Nucleus accumbens (tissue), 56 donors: ENCODE measurements at regions not wholly inside any gene's neighbourhood (a gene's known extent, or its start where the extent isn't known, plus 50 kb on each side); places are given as distances from the start of the nearest gene placed in this dataset.

Experiments
- DNase-seq, 56 donors: peaks; one replicate each; lab custom pipeline; 2025; lab: John Stamatoyannopoulos, UW

DNA sequence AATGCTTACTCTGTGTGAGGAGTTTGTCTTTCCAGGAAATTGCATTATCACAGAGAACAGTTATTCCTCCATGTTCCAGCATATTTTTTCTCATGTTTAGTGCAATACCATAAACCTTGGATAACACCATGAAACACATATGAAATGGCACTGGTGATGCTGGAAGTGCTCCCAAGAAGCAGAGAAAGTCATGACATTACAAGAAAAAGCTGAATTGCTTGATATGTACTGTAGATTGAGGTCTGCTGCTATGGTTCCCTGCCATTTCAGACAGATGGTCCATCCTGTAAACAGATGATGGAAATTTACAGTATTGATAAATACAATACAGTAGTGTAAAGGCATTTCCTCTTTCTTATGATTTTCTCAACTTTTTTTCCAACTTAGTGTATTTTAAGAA lies 422.1 kb downstream of the LRRIQ3 start:
- no peak for DNase-seq

DNA sequence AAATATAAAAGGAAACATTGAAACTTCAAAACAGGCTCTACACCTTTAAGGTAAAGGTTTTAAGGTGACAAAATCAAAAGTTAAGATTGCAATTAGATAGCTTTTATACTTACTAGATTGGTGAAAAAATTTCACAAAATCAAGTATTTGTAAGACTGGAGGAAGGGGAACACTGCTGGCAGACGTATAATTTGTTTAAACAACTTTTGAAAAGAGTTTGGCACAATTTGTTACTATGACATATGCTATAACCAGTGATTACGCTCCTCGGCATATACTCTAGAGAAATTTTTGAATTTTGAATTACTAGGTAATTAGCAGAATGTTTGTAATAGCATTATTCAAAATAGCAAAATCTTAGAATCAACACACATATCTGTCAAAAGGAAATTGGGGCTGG lies 425.0 kb downstream of the LRRIQ3 start:
- no peak for DNase-seq

DNA sequence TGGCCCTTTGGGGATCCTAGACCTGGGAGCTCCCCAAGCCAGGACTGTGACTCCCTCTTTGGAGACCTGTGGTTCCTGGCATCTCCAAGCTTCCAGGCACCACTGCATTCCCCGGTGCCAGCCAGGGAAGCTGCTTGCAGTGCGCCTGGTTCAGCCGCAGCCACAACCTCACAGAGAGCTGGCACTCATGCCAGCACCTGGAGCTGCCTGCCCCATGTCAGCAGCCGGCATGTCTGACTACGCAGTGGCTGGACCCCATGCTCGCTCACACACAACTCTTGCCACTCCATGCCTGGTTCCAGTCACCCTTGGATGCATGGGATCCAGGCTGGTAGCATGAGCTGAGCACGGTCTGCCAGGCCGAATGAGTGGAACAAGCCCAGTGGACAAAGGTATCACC lies 426.6 kb downstream of the LRRIQ3 start:
- DNase-seq: no peak

DNA sequence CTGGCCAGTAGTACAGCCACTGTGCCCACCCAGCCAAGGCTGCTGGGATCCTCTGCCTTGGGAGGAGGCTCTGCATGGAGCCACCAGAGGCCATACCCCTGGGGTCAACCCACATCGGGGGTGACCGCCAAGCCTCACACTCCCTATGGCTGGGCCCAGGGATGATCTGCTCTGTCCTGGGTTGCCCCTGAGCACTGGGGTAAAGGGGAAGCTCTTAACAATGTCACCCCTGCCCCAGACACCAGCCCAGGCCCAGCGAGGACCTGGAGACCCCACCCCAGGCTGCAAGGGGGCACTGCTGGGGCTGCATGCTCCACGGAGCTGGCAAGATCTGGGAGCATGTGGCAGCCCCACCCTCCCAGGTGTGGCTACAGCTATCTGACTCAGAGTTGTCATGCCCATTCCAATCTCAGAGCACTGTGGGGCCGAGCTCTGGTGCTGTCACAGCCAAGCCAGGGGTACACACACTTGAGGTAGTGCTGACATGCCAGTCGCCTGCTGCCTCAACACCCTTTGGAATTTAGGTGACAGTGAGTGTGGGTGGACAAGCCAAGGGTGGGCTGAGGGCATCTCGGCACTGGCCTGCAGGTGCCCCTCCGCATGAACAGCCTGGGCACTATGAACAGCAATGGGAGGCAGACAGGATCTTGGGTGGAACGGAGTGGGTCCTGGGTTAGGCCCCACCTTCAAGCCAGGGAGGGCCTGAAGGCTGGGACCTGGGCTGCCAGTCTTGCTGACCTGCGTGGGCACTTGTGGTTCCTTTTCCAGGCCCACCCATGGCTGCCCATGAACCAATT lies 427.7 kb downstream of the LRRIQ3 start:
- no peak for DNase-seq

DNA sequence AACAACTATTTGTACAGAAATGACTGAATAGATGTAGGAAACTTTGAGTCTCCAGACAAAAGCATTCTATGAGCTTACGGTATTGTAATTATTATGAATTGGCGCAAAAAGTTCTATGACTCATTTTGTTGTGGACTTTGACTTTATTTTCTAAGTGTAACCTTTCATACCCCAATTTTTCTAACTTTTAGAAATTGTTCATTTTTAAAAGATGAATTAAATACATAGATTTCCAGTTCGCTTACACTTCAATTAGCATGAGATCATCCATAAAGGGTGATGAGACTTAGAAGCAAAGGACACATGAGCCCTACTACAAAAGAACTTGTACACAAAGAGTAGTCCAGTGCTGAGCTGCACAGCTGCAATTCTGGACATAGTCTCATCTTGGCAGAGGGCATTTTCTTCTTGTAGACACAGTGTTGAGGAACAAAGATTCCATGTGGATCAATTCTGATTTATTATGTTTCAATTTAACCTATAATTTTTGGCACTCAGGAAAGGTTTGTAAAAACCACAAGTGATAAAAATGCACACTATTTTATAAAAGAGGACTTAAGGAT lies 431.1 kb downstream of the LRRIQ3 start:
- no peak for DNase-seq

DNA sequence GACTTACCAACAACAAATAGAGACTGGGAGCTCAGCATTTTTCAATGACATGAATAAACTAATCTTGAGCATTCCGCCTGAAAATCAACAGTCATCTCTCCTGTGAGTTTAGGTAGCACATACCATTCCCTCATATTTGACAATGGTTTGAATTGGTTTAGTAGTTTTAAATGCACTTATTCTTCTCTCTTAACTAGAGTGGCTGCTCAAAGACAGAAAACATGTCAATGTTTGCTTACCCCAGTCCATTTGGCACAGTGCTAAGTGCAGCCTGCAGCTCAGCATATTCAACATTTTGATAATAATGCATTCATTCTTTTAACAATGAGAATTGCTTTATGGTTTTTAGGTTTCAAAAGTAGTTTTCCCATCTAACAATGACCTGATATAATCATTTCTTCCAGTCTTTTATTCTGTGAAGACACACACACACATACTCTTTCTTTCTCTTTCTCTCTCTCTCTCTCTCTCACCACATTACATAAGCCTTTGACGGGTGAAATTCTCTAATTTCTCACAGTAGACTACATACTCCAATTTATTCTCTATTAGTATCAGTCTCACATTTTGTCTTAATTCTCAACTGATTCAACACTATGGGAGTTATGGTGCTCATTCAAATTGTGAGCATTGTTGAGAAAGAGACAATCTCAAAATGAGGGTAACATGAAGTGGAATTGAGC lies 432.3 kb downstream of the LRRIQ3 start:
- DNase-seq: no peak

DNA sequence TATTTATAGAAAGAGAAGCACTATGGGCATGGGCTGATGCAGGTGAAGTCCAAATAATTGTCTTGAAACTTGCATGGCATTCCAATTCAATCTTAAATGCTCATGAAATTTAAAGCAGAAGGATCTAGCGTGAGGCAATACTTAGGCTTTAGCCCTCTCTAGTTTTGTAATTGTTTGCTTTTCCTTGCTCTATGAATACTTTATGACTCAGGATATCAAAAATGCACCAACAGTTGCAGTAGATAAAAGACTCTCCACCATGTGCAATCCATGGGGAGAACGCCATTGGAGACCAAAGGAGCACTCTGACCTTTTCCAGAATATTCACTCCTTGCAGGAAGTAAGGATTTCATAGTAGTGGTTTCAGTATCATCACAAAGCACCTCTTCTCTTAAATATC lies 436.4 kb downstream of the LRRIQ3 start:
- DNase-seq: no peak

DNA sequence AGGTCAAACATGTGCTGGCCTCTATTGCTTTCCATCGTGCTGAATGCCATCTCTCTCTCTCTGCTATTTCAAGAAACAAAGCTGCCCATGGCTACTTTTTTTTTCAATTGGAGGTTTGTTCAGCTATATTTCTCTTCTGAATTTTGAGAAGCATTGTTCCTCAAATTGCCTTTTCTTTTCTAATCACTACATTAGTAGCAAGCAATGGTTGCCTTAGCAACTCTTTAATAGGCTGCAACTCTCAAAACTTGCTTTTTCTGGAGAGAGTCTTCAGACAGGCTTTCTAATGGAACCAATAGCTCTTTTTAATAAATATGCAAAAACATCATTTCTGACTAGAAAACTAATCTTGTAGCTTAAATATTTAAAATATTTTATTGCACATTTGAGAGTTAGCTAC lies 439.0 kb downstream of the LRRIQ3 start:
- no peak for DNase-seq

DNA sequence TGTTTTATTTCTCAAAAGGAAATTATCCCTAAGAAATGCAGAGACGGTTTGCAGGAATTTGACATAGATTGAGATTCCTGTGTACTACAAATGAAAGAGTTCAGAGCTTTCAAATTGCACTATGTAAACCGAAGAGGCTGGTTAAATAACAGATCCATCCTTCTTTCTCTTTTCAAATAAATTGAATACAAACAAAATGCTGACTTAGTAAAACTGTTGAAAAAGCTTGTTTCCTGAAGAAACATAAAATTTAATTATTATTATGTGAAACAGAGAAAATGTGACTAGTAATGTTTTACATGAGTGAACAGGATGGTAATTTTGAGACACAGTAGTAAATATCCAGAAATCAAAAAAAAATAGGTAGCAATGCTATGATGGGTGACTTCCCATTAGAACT lies 441.2 kb downstream of the LRRIQ3 start:
- DNase-seq: no peak

DNA sequence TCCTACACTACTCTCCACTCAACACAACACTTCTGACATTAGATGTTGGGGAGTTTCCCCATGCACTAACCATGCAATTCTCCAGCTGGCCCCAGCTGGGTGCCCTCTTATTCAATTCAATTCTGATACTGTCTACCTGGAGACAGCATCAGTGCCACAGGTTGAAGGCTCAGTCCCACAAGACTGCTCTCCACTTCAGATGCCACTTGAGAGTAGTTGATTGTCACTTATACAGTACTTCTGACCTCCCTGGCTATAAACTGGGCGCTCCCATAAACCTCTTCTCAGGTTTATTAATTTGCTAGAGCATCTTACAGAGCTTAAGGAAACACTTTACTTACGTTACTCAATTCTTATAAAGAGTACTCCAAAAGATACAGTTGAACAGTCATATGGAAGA lies 442.3 kb downstream of the LRRIQ3 start:
- no peak for DNase-seq

DNA sequence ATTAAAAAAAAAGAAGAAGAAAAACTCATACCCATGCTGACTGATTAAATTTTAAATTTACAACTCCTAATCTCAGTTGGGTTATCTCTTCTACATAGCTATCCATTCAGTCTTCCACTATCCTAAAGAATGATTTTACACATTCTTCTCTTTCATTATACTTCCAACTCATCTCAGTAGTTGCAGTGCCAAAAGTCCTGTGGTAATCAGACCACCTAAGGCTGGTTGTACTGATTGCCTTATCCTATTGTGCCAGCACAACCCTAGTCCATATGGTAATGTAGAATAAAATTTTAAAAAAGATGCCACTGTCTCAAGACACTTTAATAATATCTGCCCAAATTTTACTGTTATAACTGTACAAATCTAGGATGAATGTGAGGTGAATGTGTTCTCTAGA lies 448.0 kb downstream of the LRRIQ3 start:
- DNase-seq: no peak

DNA sequence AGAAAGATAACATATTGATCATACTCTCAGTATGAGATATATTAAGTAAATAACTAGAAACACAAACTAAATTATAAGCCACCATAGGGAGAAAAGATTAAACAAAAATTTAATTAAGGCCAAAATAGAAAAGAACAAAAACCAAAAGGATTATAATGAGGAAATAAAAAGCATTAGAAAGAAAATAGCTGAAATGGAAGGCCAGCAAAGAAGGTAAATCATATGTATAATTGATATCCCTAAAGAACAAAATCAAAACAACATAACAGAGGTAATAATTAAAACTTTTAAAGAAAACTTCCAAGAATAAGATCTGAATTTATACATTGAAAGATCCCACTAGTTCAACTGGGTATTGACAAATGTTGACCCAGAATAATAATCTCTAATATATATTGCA lies 453.0 kb downstream of the LRRIQ3 start:
- DNase-seq: no peak

DNA sequence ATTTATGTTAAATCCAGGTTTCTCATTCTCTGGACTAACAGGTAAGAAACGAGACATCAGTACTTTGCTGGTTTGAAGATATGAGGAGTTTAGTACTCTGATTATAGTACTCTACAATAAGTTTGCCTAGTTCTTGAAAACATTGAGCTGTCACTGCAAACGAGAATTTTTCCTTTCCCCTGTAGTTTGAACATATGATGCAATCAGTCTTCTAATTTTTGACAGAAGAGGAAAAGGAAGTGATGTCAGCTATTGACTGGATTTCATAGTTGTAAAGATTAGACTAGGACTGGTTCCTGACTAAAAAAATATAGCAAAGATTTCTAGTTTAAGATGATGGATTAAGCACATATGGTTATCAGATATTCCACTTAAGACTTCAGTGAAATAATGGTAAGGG lies 461.9 kb downstream of the LRRIQ3 start:
- no peak for DNase-seq

DNA sequence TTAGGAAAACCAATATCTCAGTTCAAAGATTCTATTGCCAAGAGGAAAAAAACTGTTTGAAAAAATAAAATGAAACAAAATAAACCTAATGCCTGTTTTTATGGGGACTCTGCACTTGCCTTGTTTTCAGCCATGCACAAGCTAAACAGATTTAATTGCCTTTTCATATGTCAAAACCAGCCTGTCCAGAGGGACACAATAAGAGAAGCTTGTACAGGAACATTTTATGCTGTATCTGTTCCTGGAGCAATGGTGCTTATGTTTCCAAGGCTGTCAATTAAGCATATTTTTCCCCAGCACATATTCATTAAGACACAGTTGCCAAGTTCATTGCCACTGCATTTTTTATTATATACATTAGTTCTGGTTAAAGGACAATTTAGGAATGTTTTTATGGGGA lies 470.9 kb downstream of the LRRIQ3 start:
- DNase-seq: no peak

DNA sequence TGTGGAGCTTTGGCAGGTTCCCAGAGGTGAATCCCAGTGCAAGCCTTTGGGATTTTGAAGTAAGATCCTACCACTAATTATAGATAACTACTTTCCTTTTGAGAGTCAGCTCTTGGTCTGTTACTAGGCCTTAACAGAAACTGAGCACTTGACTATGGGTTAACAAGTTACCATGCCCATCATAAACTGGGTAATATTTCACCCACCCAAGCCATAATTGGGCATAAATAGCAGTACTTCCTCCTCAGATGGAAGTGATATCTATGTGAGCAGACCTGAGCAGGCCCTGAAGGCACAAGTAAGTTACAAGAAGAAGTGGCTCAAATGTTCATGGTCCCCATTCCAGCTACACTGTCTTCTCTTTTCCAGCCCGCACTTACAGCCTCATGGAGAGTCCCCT lies 475.9 kb downstream of the LRRIQ3 start:
- no peak for DNase-seq

DNA sequence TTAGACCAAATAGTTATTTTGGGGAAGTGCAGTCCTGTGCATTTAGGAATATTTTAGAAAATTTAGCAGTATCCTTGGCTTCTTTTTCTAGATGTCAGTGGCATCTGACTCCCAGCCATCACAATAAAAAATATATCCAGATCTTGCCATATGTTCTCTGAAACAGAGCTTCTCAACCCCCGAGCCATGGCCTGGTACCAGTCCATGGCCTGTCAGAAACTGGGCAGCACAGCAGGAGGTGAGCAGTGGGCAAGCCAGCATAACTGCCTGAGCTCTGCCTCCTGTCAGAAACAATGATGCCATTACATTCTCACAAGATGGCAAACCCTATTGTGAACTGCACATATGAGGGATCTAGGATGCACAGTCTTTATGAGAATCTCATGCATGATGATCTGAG lies 480.0 kb downstream of the LRRIQ3 start:
- DNase-seq: no peak

DNA sequence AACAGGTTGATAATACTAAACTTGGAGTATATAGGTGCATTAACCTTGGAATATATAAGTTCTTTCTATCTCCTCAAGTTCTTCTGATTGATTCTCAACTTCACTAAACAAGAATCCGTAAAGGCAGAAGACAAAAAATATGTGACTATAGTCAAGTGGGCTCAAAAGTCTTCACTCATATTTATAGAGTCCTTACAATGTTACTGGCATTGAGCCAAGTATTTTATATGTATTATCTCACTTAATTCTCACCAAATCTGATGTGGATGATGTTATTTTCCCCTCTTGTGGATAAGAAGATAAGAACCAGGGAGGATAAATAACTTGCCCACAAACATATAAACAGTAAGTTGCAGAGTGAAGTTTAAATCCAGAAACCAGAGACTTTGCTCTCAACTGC lies 486.9 kb downstream of the LRRIQ3 start:
- DNase-seq: no peak

DNA sequence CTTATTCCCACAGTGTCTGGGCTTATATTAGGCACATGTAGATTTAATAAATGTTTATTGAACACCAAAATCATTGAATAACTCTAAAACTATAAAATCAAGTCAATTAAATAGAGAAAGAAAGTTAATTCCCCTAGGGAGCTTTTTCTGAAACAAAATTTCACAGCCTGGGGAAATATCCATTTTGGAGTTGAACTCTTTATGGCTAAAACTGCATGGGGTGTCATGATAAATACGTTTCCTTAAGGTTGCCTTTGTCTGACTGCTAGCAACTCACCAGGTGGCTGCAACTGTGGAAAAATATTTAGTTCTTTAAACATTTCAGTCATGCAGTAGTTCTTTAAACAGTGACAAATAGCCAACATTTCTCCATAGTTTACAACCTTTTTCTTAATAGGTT lies 496.1 kb downstream of the LRRIQ3 start:
- DNase-seq: no peak

DNA sequence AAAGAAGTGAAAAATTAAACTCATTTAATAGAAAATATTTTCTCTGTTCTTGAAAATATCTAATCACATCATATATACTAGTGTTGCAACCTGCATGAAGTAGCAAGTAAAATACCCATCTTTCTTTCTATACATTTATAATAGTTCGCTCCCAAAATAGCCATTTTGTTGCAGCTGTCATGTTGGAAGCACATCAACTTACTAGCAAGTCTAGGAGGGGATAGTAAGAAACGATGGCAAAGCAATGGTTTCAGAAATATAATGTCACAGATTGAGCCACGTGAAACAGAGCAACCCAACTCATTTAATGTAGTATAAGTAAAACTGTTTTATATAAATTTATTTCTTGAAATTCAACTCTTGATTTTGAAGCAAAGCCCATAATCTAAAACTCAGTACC lies 521.8 kb downstream of the LRRIQ3 start:
- no peak for DNase-seq

DNA sequence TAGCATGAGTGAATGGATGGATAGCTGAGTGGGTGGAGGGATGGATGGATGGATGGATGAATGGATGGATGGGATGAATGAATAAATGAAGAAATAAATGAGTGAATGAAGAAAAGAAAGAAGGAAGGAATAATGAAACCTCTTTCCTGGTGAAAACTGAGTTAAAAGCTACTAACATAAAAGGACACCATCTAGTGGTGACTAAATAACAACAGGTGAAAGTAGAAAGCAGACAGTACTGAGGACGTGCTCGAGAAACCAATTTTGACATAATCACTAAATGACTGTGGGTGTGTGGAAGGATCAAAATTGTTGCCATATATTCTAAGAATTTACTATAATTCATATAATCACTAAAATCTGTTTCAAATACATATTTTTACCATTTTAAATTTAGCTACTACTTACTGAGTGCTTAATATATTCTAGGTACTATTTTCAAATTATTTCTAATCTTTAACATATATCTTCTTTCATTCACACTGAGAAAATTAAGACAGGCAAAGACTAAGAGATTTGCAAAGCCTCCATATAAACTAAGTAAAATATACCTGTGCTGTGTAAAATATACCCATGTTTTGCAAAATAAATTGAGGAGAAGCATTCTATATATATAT lies 522.9 kb downstream of the LRRIQ3 start:
- no peak for DNase-seq

DNA sequence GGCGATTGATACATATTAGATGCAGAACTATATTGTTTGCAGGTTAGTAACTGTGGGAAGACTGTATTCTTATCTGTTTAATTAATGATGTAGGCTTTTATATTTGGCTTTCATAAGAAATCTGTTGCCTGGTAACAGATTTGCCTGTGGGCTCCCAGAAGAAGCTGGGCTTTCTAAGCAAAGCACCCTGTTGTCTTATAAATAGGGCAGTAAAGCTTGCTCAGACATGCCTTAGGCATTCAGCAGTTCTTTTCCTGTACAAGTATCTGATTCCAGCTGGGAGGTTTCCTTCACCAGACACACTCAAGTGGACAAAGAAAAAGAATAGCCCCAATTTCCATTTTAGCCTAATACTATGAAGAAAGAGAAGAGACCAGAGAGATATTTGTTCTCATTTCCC lies 524.0 kb downstream of the LRRIQ3 start:
- DNase-seq: peak in 2 of 56 donors; percentile 1 to 5

DNA sequence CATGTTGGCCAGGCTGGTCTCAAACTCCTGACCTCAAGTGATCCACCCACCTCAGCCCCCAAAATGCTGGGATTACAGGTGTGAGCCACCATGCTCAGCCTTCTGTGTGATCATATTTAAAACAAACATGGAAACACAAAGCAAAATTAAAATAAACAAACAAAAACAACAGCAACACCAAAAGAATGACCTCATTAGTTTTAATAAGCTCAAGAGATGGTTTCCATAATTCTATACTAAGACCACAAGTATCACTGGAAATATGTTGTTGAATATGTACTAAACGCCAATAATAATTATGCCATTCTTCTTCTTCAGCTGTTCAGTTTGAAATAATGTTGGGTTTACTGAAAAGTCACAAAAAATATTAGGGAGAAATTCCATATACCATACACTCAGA lies 526.4 kb downstream of the LRRIQ3 start:
- no peak for DNase-seq
